ENCODE measurements at regions not wholly inside any gene's neighbourhood (a gene's known extent, or its start where the extent isn't known, plus 50 kb on each side); places are given as distances from the start of the nearest gene placed in this dataset.
"Not testable (repeated sequence)": the region's sequence is repeated elsewhere in the genome, so short reads cannot be mapped to it uniquely, and the experiment has no call there.

DNA sequence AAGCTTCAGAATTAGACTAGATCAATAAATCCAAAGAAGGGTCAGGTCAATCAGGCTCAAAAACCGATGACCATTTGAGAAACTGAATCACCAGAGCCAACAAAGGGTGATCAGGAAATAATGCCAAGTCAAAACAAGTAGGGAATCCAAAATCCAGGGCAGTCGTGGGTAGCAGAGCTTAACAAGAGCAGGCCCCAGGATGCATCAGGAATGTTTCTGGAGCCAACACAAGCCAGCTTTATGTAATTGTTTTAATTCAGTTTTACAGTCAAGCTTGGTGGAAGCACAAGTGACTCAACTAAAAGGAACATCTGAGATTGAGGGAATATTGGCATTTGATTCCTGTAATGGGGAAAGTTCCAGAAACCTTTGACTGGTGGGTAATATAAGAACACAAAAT is 237.9 kb upstream of the EDA2R start:
- Mint-ChIP-seq H3K27me3 (no peaks in the 10 kb centered on the region), H3K27ac (no peak overlapping the region), H3K4me1 (no peaks in the 10 kb centered on the region), H3K36me3 (ENCODE audit: low read depth) (no peaks in the 10 kb centered on the region), H3K4me3 (no peak overlapping the region), H3K9me3 (no peaks in the 10 kb centered on the region)
- intact Hi-C loops (cut with micrococcal nuclease) = no loop called here
- DNase-seq = no peak

DNA sequence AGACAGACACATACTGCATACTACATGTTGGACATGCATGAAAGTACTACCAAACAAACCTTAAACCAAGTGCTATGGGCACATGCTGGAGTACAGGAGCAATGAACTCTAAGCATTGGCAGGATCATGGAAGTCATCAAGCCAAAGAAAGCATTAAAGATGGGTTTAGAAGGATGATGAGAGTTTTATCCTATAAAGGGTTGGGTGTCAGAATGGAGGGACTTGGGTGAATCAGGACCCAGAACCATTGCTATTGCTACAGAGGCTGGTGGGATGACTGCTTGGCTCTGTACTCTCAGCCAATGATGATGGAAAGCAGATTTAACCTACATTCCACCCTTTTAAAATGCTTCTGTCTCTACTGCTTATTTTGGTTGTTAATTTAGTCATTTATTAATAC is 233.9 kb upstream of the EDA2R start:
- H3K4me3 Mint-ChIP-seq = no peak overlapping the region
- no peaks in the 10 kb centered on the region for H3K27me3 Mint-ChIP-seq
- H3K4me1 Mint-ChIP-seq = no peaks in the 10 kb centered on the region
- no peaks in the 10 kb centered on the region for H3K36me3 Mint-ChIP-seq (ENCODE audit: low read depth)
- no peak overlapping the region for H3K27ac Mint-ChIP-seq
- intact Hi-C loops (cut with micrococcal nuclease) = no loop called here
- H3K9me3 Mint-ChIP-seq = no peaks in the 10 kb centered on the region
- no peak for DNase-seq

DNA sequence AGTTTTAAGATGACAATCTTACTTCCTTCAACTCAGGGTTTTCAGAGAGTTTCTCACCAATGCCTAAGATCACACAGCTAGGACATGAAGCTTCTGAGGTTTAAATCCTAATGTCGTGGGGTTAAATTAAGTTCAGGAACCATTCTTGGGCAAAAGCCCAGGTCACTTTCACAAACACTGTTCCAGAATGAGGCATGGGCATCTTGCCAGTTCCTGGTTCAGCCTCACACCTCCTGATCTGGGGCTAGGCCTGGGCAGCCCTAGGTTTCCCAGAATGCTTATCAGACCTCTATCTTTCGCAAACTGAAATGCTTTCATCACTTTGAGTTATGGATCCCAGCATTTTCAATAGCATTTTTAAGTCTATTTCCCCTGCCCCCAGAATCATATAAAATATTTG is 224.8 kb upstream of the EDA2R start:
- H3K4me3 Mint-ChIP-seq = no peak overlapping the region
- no peaks in the 10 kb centered on the region for H3K36me3 Mint-ChIP-seq (ENCODE audit: low read depth)
- peaks cover 3% of the 10 kb centered on the region for H3K9me3 Mint-ChIP-seq
- no peak for DNase-seq
- H3K4me1 Mint-ChIP-seq = no peaks in the 10 kb centered on the region
- H3K27me3 Mint-ChIP-seq = no peaks in the 10 kb centered on the region
- intact Hi-C loops (cut with micrococcal nuclease) = no loop called here
- no peak overlapping the region for H3K27ac Mint-ChIP-seq

DNA sequence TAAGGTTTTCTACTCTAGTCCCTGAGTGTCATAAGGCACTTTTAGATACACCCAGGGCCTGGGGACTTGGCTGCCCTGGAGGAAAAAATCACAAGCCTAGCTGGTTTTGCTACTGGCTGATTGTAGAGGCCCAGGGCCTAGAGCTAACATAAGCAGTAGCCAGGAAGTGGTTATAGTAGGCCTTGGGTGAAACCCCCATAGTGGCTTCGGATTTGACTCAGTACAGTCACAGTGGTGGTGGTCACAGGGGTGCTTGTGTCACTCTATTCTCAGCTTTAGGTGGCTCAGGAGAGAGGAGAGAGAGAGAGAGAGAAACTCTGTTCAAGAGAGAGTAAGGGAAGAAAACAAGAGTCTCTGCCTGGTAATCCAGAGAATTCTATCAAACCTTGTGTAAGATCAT is 194.5 kb upstream of the EDA2R start:
- DNase-seq = no peak
- Mint-ChIP-seq H3K9me3 (no peaks in the 10 kb centered on the region), H3K4me1 (no peaks in the 10 kb centered on the region), H3K4me3 (no peak overlapping the region), H3K27ac (no peak overlapping the region), H3K27me3 (no peaks in the 10 kb centered on the region), H3K36me3 (ENCODE audit: low read depth) (no peaks in the 10 kb centered on the region)
- intact Hi-C loops (cut with micrococcal nuclease) = no loop called here

DNA sequence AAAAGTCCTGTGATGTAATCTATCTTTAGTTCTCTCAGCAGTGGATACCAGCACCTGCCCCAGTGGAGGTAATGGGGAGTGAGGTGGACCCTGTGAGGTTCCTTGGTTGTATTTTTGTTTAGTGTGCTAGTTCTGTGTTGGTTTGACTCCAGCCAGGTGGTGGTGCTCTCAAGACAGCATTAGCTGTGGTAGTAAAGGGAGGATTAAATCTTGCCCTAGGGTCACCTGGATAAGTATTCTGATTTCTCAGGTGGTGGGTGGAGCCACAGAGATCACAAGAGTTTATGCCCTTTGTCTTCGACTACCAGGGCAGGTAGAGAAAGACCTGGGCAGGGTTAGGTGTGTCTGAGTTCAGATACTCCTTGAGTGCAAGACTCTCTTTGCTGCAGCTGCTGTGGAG is 176.3 kb upstream of the EDA2R start:
- Mint-ChIP-seq H3K4me1 (no peaks in the 10 kb centered on the region), H3K36me3 (ENCODE audit: low read depth) (no peaks in the 10 kb centered on the region), H3K4me3 (no peak overlapping the region), H3K27me3 (no peaks in the 10 kb centered on the region), H3K9me3 (no peaks in the 10 kb centered on the region), H3K27ac (no peak overlapping the region)
- intact Hi-C loops (cut with micrococcal nuclease) = no loop called here
- no peak for DNase-seq

DNA sequence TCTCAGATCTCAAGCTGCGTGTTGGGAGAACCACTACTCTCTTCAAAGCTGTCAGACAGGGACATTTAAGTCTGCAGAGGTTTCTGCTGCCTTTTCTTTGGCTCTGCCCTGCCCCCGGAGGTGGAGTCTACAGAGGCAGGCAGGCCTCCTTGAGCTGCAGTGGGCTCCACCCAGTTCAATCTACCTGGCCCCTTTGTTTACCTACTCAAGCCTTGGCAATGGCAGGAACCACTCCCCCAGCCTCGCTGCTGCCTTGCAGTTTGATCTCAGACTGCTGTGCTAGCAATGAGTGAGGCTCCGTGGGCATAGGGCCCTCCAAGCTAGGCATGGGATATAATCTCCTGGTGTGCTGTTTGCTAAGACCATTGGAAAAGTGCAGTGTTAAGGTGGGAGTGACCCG is 155.6 kb upstream of the EDA2R start:
- intact Hi-C loops (cut with micrococcal nuclease); H3K9me3 Mint-ChIP-seq; H3K36me3 Mint-ChIP-seq (ENCODE audit: low read depth); H3K27me3 Mint-ChIP-seq; H3K4me1 Mint-ChIP-seq; DNase-seq; H3K4me3 Mint-ChIP-seq; H3K27ac Mint-ChIP-seq: not testable (repeated sequence)

DNA sequence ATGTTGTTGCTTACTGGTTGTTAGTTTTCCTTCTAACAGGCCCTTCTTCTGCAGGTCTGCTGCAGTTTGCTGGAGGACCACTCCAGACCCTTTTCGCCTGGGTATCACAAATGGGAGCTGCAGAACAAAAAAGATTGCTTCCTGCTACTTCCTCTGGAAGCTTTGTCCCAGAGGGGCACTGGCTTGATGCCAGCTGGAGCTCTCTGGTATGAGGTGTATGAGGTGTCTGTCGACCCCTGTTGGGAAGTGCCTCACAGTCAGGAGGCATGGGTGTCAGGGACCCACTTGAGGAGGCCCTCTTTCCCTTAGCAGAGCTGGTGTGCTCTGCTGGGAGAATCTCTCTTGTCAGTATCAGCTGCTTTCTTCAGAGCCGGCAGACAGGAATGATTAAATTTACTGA is 127.4 kb upstream of the EDA2R start:
- Mint-ChIP-seq H3K27me3 (no peaks in the 10 kb centered on the region), H3K4me1 (no peaks in the 10 kb centered on the region), H3K27ac (no peak overlapping the region), H3K36me3 (ENCODE audit: low read depth) (no peaks in the 10 kb centered on the region), H3K9me3 (no peaks in the 10 kb centered on the region), H3K4me3 (no peak overlapping the region)
- intact Hi-C loops (cut with micrococcal nuclease) = no loop called here
- no peak for DNase-seq

DNA sequence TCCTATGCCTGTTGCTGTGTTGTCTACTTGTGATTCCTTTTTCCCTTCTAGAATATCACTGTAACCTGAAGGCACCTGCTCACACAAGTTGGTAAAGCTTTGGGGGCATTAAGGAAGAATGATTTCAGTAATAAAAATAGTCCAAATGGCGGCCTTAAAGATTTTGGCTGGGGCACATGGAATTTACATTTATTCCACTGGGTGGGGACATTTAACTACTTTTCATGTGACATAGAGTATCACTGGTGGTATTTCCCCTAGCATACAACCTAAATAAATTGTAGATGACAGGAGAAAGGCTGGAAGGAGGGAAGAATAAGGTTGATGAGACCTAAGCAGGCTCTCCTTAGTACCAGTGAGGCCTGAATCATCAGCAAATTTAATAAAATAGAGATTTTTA is 121.8 kb upstream of the EDA2R start:
- H3K4me1 Mint-ChIP-seq = no peaks in the 10 kb centered on the region
- intact Hi-C loops (cut with micrococcal nuclease) = no loop called here
- no peak overlapping the region for H3K27ac Mint-ChIP-seq
- H3K4me3 Mint-ChIP-seq = no peak overlapping the region
- H3K27me3 Mint-ChIP-seq = no peaks in the 10 kb centered on the region
- H3K36me3 Mint-ChIP-seq (ENCODE audit: low read depth) = no peaks in the 10 kb centered on the region
- no peaks in the 10 kb centered on the region for H3K9me3 Mint-ChIP-seq
- DNase-seq = no peak

DNA sequence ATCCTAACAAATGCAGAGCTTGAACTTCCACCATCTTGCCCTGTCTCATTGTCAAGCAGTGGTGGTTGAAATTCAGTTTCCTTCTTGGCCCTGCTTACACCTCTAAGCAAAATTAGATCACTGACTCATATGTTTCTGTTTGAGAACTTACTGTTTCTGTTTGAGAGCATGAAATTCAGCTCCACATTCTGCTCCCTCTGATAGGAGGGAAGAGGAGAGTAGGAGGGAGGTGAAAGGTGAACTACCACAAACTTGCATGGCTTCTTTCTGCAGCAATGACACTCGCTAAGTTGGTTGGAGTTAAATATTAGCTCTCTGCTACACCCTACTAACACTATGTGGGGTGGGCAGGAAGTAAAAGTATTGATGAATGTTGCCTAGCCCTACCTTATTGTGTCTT is 117.8 kb upstream of the EDA2R start:
- DNase-seq = no peak
- intact Hi-C loops (cut with micrococcal nuclease) = no loop called here
- Mint-ChIP-seq H3K4me3 (no peak overlapping the region), H3K9me3 (no peaks in the 10 kb centered on the region), H3K27ac (no peak overlapping the region), H3K4me1 (no peaks in the 10 kb centered on the region), H3K36me3 (ENCODE audit: low read depth) (no peaks in the 10 kb centered on the region), H3K27me3 (no peaks in the 10 kb centered on the region)

DNA sequence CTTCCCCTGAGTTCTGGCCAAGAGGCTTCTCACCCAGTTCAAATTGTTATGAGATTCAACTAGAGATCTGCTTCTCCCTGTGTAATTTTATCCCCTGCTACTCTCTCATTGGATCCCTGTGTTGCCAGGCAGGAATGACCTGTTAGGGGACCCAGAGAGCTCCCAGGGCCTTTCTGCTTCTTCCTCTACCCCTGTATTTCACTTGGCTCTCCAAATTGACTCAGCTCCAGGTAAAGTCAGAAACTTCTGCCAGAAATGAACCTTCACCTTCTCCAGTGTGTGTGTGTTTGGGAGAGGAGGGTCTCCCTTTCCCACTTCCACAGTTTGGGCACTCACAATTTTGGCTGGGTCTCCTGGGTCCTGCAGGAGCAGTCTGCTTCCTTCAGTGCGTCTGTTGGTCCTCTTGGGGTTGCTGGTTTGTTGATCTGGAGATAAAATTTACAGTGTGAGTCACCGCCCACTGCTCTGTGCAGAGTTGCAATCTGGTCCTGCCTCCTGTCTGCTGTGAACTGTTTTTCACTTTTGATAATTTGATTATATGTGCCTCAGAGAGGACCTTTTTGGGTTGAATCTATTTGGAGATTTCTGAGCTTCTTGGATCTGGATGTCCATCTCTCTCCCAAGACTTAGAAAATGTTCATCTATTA is 112.4 kb upstream of the EDA2R start:
- H3K4me3 Mint-ChIP-seq = no peak overlapping the region
- no peaks in the 10 kb centered on the region for H3K4me1 Mint-ChIP-seq
- H3K36me3 Mint-ChIP-seq (ENCODE audit: low read depth) = no peaks in the 10 kb centered on the region
- intact Hi-C loops (cut with micrococcal nuclease) = no loop called here
- no peaks in the 10 kb centered on the region for H3K27me3 Mint-ChIP-seq
- H3K9me3 Mint-ChIP-seq = no peaks in the 10 kb centered on the region
- H3K27ac Mint-ChIP-seq = no peak overlapping the region
- no peak for DNase-seq

DNA sequence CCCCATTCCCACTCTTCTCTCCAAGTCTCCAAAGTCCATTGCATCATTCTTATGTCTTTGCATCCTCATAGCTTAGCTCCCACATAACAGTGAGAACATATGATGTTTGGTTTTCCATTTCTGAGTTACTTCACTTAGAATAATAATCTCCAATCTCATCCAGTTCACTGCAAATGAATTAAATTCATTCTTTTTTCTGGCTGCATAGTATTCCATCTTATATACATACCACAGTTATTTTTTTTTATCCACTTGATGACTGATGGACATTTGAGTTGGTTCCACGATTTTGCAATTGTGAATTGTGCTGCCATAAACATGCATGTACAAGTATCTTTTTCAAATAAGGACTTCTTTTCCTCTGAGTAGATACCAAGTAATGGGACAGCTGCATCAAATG is 105.6 kb upstream of the EDA2R start:
- H3K4me3 Mint-ChIP-seq; H3K4me1 Mint-ChIP-seq; H3K9me3 Mint-ChIP-seq; intact Hi-C loops (cut with micrococcal nuclease); H3K36me3 Mint-ChIP-seq (ENCODE audit: low read depth); DNase-seq; H3K27me3 Mint-ChIP-seq; H3K27ac Mint-ChIP-seq: not testable (repeated sequence)

DNA sequence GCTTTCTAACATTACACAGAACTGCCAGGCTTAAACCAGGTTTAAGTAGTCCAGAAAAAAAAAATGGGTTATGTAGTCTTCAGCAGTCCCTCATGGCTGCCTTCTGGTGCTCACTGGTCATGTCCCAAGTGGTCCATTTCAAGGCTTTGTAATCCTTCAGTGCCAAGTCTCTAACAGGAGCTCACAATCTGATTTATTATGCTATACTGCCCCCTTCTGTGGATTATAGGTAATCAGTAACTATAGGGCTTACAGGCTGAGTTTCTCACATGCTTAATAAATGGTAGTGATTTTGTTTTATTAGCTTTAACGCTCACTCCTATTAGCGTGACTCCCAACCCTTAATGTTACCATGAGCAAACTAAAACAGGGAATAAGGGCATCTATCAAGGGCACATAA is 92.5 kb upstream of the EDA2R start:
- Mint-ChIP-seq H3K9me3 (no peaks in the 10 kb centered on the region), H3K36me3 (ENCODE audit: low read depth) (no peaks in the 10 kb centered on the region)
- intact Hi-C loops (cut with micrococcal nuclease) = no loop called here

DNA sequence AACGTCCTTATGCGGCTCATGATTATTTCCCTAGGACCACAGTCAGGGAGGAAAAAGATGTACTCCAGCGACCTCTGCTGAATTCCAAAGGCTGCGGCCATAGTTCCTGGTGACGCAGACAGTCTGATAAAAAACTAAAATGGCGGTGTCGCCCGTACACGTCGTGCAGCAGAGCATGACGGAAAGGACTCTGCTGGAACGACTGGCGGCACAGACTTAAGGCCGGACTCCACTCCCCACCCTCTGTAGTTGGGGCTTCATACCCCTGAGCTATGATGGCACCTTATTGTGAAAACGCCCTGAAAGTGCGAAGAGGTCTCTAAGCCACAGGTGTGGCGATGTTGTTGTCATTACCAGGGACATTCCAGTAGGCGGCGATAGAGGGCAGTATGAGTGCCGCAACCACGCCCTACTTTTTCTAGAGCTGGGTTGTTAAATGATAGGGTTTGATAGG is 90.0 kb upstream of the EDA2R start:
- Mint-ChIP-seq H3K4me1 (no peaks in the 10 kb centered on the region), H3K9me3 (no peaks in the 10 kb centered on the region), H3K27ac (peak overlapping the region; percentile 88), H3K4me3 (peak overlapping the region; percentile 95), H3K36me3 (ENCODE audit: low read depth) (no peaks in the 10 kb centered on the region), H3K27me3 (no peaks in the 10 kb centered on the region)
- intact Hi-C loops (cut with micrococcal nuclease) = loop anchor here (1.0 to 10.0 kb wide), 3 partner anchors 528 to 1147 kb away; no protein-coding TSS in a partner anchor
- peak; percentile 84 for DNase-seq

More for the DNA sequence above, 92.5 kb upstream of the EDA2R start:
- Mint-ChIP-seq H3K4me3 (no peak overlapping the region), H3K27ac (no peak overlapping the region), H3K4me1 (no peaks in the 10 kb centered on the region), H3K27me3 (no peaks in the 10 kb centered on the region)
- no peak for DNase-seq

DNA sequence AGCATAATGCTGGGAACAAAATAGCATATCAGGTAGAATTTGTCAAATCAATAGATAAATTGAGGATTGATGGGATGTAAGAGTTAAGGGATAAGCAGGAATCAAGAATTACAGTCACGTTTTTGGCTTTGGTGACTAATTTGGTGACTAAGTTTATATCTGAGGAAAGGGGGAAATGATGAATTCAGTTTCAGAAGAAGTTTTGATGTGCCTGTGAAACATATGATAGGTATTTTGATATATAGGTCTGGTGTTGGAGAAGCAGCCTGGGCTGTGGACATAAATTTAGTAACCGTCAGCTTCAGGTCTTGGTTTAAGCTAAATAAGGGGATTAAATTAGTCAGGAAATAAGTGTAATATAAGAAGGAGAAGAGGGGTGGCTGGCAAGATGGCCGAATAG is 79.0 kb upstream of the EDA2R start:
- DNase-seq = no peak
- no peaks in the 10 kb centered on the region for H3K4me1 Mint-ChIP-seq
- H3K27ac Mint-ChIP-seq = no peak overlapping the region
- H3K4me3 Mint-ChIP-seq = no peak overlapping the region
- no peaks in the 10 kb centered on the region for H3K36me3 Mint-ChIP-seq (ENCODE audit: low read depth)
- peaks cover 3% of the 10 kb centered on the region for H3K9me3 Mint-ChIP-seq
- H3K27me3 Mint-ChIP-seq = no peaks in the 10 kb centered on the region
- intact Hi-C loops (cut with micrococcal nuclease) = no loop called here

All from activated CD4-positive, alpha-beta T cell treated with anti-CD3 and anti-CD28 coated beads, Interleukin-2, amount 10 ng/mL, durations not matched to agents 24 days and 14 days (primary cell).